Neuronal stem cell (in vitro differentiated cells): ENCODE measurements at regions not wholly inside any gene's neighbourhood (a gene's known extent, or its start where the extent isn't known, plus 50 kb on each side); places are given as distances from the start of the nearest gene placed in this dataset.

Experiments
- DNase-seq: peaks from one replicate; pipeline ENCODE4 v3.0.0-alpha.2; 2013; ENCODE audit warnings: low spot score
- H2AFZ ChIP-seq: one replicate; pipeline ENCODE4 v1.6.1; 2013; ENCODE audit warnings: mild to moderate bottlenecking, low read length, inconsistent platforms
- H2AK5ac ChIP-seq: 2 replicates; pipeline ENCODE4 v1.6.1; 2013; ENCODE audit warnings: low read depth, mild to moderate bottlenecking, inconsistent platforms, low read length, moderate library complexity, mixed read lengths
- H2BK120ac ChIP-seq: 2 replicates; pipeline ENCODE4 v1.6.1; 2013; ENCODE audit warnings: low read depth, mild to moderate bottlenecking, inconsistent platforms, low read length, moderate library complexity, mixed read lengths
- H2BK12ac ChIP-seq: one replicate; pipeline ENCODE4 v1.6.1; 2013; ENCODE audit warnings: low read length, inconsistent platforms
- H2BK15ac ChIP-seq: 2 replicates; pipeline ENCODE4 v1.6.1; 2013; ENCODE audit warnings: mild to moderate bottlenecking, low read length, inconsistent platforms, mixed read lengths
- H2BK5ac ChIP-seq: one replicate; pipeline ENCODE4 v1.6.1; 2013; ENCODE audit warnings: inconsistent platforms, mild to moderate bottlenecking, low read length, moderate library complexity
- H3K14ac ChIP-seq: one replicate; pipeline ENCODE4 v1.6.1; 2013; ENCODE audit warnings: low read length, inconsistent platforms
- H3K18ac ChIP-seq: 2 replicates; pipeline ENCODE4 v1.6.1; 2013; ENCODE audit warnings: low read length, inconsistent platforms
- H3K23ac ChIP-seq: 2 replicates; pipeline ENCODE4 v1.6.1; 2013; ENCODE audit warnings: low read depth, mild to moderate bottlenecking, mixed read lengths, low read length, inconsistent platforms; ENCODE audit not compliant: poor library complexity
- H3K27ac ChIP-seq: replicated peaks from 3 replicates; pipeline ENCODE4 v1.5.1; 2013; ENCODE audit warnings: low read length, inconsistent platforms
- H3K27me3 ChIP-seq, 3 experiments: 2 replicates each; pipeline ENCODE4 v1.6.1; 2013; ENCODE audit warnings: low read length in 3 of 3, mild to moderate bottlenecking in 2 of 3, inconsistent platforms in 1 of 3, low read depth in 1 of 3, mixed read lengths in 1 of 3, moderate library complexity in 1 of 3; ENCODE audit not compliant: control insufficient read depth in 3 of 3, insufficient read depth in 3 of 3
- H3K36me3 ChIP-seq, 2 donors: replicated peaks in 1 of 2; 2 replicates each; pipeline ENCODE4 v1.6.1; 2013; ENCODE audit warnings: low read length in 2 of 2; ENCODE audit not compliant: control insufficient read depth in 2 of 2, insufficient read depth in 2 of 2
- H3K4ac ChIP-seq: 2 replicates; pipeline ENCODE4 v1.6.1; 2013; ENCODE audit warnings: inconsistent platforms, mild to moderate bottlenecking, low read length, moderate library complexity
- H3K4me1 ChIP-seq, 2 donors: 1 replicate in 1 of 2; 2 replicates in 1 of 2; pipeline ENCODE4 v1.6.1; 2013; ENCODE audit warnings: low read length in 2 of 2, low read depth in 1 of 2; ENCODE audit not compliant: control insufficient read depth in 2 of 2, insufficient read depth in 1 of 2
- H3K4me2 ChIP-seq: one replicate; pipeline ENCODE4 v1.6.1; 2013; ENCODE audit warnings: mild to moderate bottlenecking, low read length, inconsistent platforms; ENCODE audit not compliant: insufficient read depth, poor library complexity, severe bottlenecking
- H3K4me3 ChIP-seq, 2 donors: 2 replicates each; pipeline ENCODE4 v1.5.1; 2013; ENCODE audit warnings: low read length in 2 of 2, mild to moderate bottlenecking in 2 of 2, inconsistent platforms in 1 of 2, moderate library complexity in 1 of 2
- H3K79me1 ChIP-seq: one replicate; pipeline ENCODE4 v1.6.1; 2013; ENCODE audit warnings: low read depth, mild to moderate bottlenecking, inconsistent platforms, low read length, moderate library complexity
- H3K9ac ChIP-seq: one replicate; pipeline ENCODE4 v1.6.1; 2013; ENCODE audit warnings: mild to moderate bottlenecking, low read depth, low read length, inconsistent platforms; ENCODE audit not compliant: poor library complexity
- H3K9me3 ChIP-seq, 2 donors: replicated peaks in 1 of 2; 2 replicates each; pipeline versions ENCODE3 to v1.6.1; 2013; ENCODE audit warnings: low read length in 2 of 2, mild to moderate bottlenecking in 2 of 2, inconsistent platforms in 1 of 2, low read depth in 1 of 2, mixed read lengths in 1 of 2, moderate library complexity in 1 of 2; ENCODE audit not compliant: control insufficient read depth in 2 of 2, insufficient read depth in 1 of 2
- H4K8ac ChIP-seq: one replicate; pipeline ENCODE4 v1.6.1; 2013; ENCODE audit warnings: low read depth, mild to moderate bottlenecking, inconsistent platforms, low read length, moderate library complexity
- H4K91ac ChIP-seq: one replicate; pipeline ENCODE4 v1.6.1; 2013; ENCODE audit warnings: low read length, low read depth, mild to moderate bottlenecking, inconsistent platforms; ENCODE audit not compliant: poor library complexity
- WGBS, 2 donors: extraction: QIAGEN DNeasy Blood & Tissue Kit; methylation state at CpG; one replicate each; pipeline ENCODE4 v1.1.7; 2013; ENCODE audit warnings: missing lambda C conversion rate in 2 of 2, mixed read lengths in 1 of 2; ENCODE audit not compliant: insufficient read length in 2 of 2, insufficient replicate concordance in 1 of 2; ENCODE audit errors: extremely low coverage in 2 of 2; 5-methylcytosine and 5-hydroxymethylcytosine counted together

GRCh38 chr6:141418076-141418475, 714.6 kb upstream of the GJE1 start:
- H3K27me3 ChIP-seq: no peaks in the 10 kb centered on the region
- no peaks in the 10 kb centered on the region for H3K36me3 ChIP-seq
- H4K8ac ChIP-seq: no peak overlapping the region
- no peak overlapping the region for H3K14ac ChIP-seq
- no peak overlapping the region for H3K23ac ChIP-seq
- no peak overlapping the region for H3K4me2 ChIP-seq
- H3K27ac ChIP-seq: no peak overlapping the region
- no peak overlapping the region for H2AK5ac ChIP-seq
- H3K9ac ChIP-seq: no peak overlapping the region
- H4K91ac ChIP-seq: no peak overlapping the region
- H2BK5ac ChIP-seq: no peak overlapping the region
- no peaks in the 10 kb centered on the region for H3K9me3 ChIP-seq
- H3K4ac ChIP-seq: no peak overlapping the region
- H3K79me1 ChIP-seq: no peaks in the 10 kb centered on the region
- DNase-seq: no peak
- H3K18ac ChIP-seq: no peak overlapping the region
- H3K4me3 ChIP-seq: no peak overlapping the region
- no CpG with 5 or more reads among the region's 7 CpGs for WGBS, 2 donors
- no peaks in the 10 kb centered on the region for H3K4me1 ChIP-seq
- no peak overlapping the region for H2BK120ac ChIP-seq
- no peak overlapping the region for H2AFZ ChIP-seq
- no peak overlapping the region for H2BK12ac ChIP-seq
- no peak overlapping the region for H2BK15ac ChIP-seq

- no peak overlapping the region for H3K14ac ChIP-seq
- no peak overlapping the region for H2BK12ac ChIP-seq
- no peak overlapping the region for H3K9ac ChIP-seq
- H3K4me2 ChIP-seq: no peak overlapping the region
- H3K36me3 ChIP-seq: no peaks in the 10 kb centered on the region
- H3K79me1 ChIP-seq: no peaks in the 10 kb centered on the region
- no peaks in the 10 kb centered on the region for H3K4me1 ChIP-seq
- no peak overlapping the region for H2AK5ac ChIP-seq
- no peak overlapping the region for H3K4me3 ChIP-seq
- no peaks in the 10 kb centered on the region for H3K27me3 ChIP-seq
- H4K91ac ChIP-seq: no peak overlapping the region
- H2BK15ac ChIP-seq: no peak overlapping the region
- H3K18ac ChIP-seq: no peak overlapping the region
- no CpG with 5 or more reads among the region's 2 CpGs for WGBS, 2 donors
- no peak overlapping the region for H4K8ac ChIP-seq
- H2BK120ac ChIP-seq: no peak overlapping the region
- no peak overlapping the region for H2AFZ ChIP-seq
- DNase-seq: no peak
- no peak overlapping the region for H3K27ac ChIP-seq
- H3K4ac ChIP-seq: no peak overlapping the region
- no peak overlapping the region for H2BK5ac ChIP-seq
- no peaks in the 10 kb centered on the region for H3K9me3 ChIP-seq
- H3K23ac ChIP-seq: no peak overlapping the region
Measured at GRCh38 chr6:141415896-141416295, 716.8 kb upstream of the GJE1 start.

GRCh38 chr6:141413196-141413595, 719.5 kb upstream of the GJE1 start:
- Histone ChIP-seq H2BK15ac (no peak overlapping the region), H2BK5ac (no peak overlapping the region), H3K14ac (no peak overlapping the region), H2AFZ (no peak overlapping the region), H3K4ac (no peak overlapping the region), H2AK5ac (no peak overlapping the region), H2BK12ac (no peak overlapping the region), H3K9ac (no peak overlapping the region), H3K4me2 (no peak overlapping the region), H3K36me3 (no peaks in the 10 kb centered on the region), H3K27me3 (no peaks in the 10 kb centered on the region), H3K4me1 (no peaks in the 10 kb centered on the region), H4K8ac (no peak overlapping the region), H4K91ac (no peak overlapping the region), H3K23ac (no peak overlapping the region), H3K27ac (no peak overlapping the region), H2BK120ac (no peak overlapping the region), H3K9me3 (peaks cover 3 to 15% of the 10 kb centered on the region in 2 donors), H3K79me1 (no peaks in the 10 kb centered on the region), H3K18ac (no peak overlapping the region), H3K4me3 (no peak overlapping the region)
- DNase-seq: no peak
- WGBS, 2 donors: no CpG with 5 or more reads among the region's 1 CpG

- no peak overlapping the region for H4K91ac ChIP-seq
- H2AFZ ChIP-seq: no peak overlapping the region
- H3K14ac ChIP-seq: no peak overlapping the region
- H2BK120ac ChIP-seq: no peak overlapping the region
- H3K36me3 ChIP-seq: no peaks in the 10 kb centered on the region
- H3K4me2 ChIP-seq: no peak overlapping the region
- H2BK5ac ChIP-seq: no peak overlapping the region
- peaks cover 4 to 21% of the 10 kb centered on the region in 2 donors for H3K9me3 ChIP-seq
- H2AK5ac ChIP-seq: no peak overlapping the region
- H4K8ac ChIP-seq: no peak overlapping the region
- H3K23ac ChIP-seq: no peak overlapping the region
- no peak overlapping the region for H2BK12ac ChIP-seq
- H2BK15ac ChIP-seq: no peak overlapping the region
- no peak overlapping the region for H3K4me3 ChIP-seq
- WGBS, 2 donors: no CpG with 5 or more reads among the region's 1 CpG
- H3K4ac ChIP-seq: no peak overlapping the region
- no peak overlapping the region for H3K18ac ChIP-seq
- H3K9ac ChIP-seq: no peak overlapping the region
- H3K27ac ChIP-seq: no peak overlapping the region
- no peaks in the 10 kb centered on the region for H3K4me1 ChIP-seq
- H3K27me3 ChIP-seq: no peaks in the 10 kb centered on the region
- H3K79me1 ChIP-seq: no peaks in the 10 kb centered on the region
- no peak for DNase-seq
Measured at GRCh38 chr6:141406761-141407160, 726.0 kb upstream of the GJE1 start.
